SU-DHL-6 (cell line): ENCODE measurements at regions not wholly inside any gene's neighbourhood (a gene's known extent, or its start where the extent isn't known, plus 50 kb on each side); places are given as distances from the start of the nearest gene placed in this dataset.

Experiments
- EZH2phosphoT487 ChIP-seq: fragments of 200-600 bp; sonication (generic), shearing (Covaris generic); conservative IDR thresholded peaks from 2 replicates; pipeline ENCODE4 v1.6.1; 2018; ENCODE audit warnings: mild to moderate bottlenecking, antibody characterized with exemption, low read length, moderate library complexity, mixed read lengths
- TF ChIP-seq, protein P1 (sequence below): fragments of 200-600 bp; sonication (generic); IDR thresholded peaks from one replicate; pipeline ENCODE4 v1.5.1; 2017; ENCODE audit warnings: antibody characterized with exemption, mild to moderate bottlenecking, low read length, moderate library complexity; ENCODE audit not compliant: insufficient read depth, poor library complexity, severe bottlenecking

- TF ChIP-seq, protein P1, sequence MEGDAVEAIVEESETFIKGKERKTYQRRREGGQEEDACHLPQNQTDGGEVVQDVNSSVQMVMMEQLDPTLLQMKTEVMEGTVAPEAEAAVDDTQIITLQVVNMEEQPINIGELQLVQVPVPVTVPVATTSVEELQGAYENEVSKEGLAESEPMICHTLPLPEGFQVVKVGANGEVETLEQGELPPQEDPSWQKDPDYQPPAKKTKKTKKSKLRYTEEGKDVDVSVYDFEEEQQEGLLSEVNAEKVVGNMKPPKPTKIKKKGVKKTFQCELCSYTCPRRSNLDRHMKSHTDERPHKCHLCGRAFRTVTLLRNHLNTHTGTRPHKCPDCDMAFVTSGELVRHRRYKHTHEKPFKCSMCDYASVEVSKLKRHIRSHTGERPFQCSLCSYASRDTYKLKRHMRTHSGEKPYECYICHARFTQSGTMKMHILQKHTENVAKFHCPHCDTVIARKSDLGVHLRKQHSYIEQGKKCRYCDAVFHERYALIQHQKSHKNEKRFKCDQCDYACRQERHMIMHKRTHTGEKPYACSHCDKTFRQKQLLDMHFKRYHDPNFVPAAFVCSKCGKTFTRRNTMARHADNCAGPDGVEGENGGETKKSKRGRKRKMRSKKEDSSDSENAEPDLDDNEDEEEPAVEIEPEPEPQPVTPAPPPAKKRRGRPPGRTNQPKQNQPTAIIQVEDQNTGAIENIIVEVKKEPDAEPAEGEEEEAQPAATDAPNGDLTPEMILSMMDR = no peak
- TF ChIP-seq EZH2phosphoT487 = no peak
These were observed 59.9 kb upstream of the FBXO28 start for GRCh38 chr1:224054012-224054411.
